ENCODE measurements at regions not wholly inside any gene's neighbourhood (a gene's known extent, or its start where the extent isn't known, plus 50 kb on each side); places are given as distances from the start of the nearest gene placed in this dataset.

GRCh38 chrY:7962350-7962749 lies 1050.8 kb upstream of the AMELY start:
- no peak for TF ChIP-seq CTCF (conservative IDR thresholded peaks at IDR 0.05; ENCODE audit: low read depth, low read length)
- no peak overlapping the region for H3K4me3 ChIP-seq (ENCODE audit: low read depth, low read length)
- DNase-seq (ENCODE audit: low read depth): no peak

GRCh38 chrY:7961811-7962210 lies 1050.3 kb upstream of the AMELY start:
- no peak overlapping the region for H3K4me3 ChIP-seq (ENCODE audit: low read depth, low read length)
- no peak for DNase-seq (ENCODE audit: low read depth)
- TF ChIP-seq CTCF (conservative IDR thresholded peaks at IDR 0.05; ENCODE audit: low read depth, low read length): no peak

GRCh38 chrY:7957773-7958172 lies 1046.2 kb upstream of the AMELY start:
- no peak for TF ChIP-seq CTCF (conservative IDR thresholded peaks at IDR 0.05; ENCODE audit: low read depth, low read length)
- peak; percentile 32 for DNase-seq (ENCODE audit: low read depth)
- no peak overlapping the region for H3K4me3 ChIP-seq (ENCODE audit: low read depth, low read length)

- H3K4me3 ChIP-seq (ENCODE audit: low read depth, low read length): no peak overlapping the region
- no peak for TF ChIP-seq CTCF (conservative IDR thresholded peaks at IDR 0.05; ENCODE audit: low read depth, low read length)
- DNase-seq (ENCODE audit: low read depth): no peak
Measured at GRCh38 chrY:7951187-7951852, 1039.8 kb upstream of the AMELY start.

GRCh38 chrY:7944135-7944534 lies 1032.6 kb upstream of the AMELY start:
- DNase-seq (ENCODE audit: low read depth): no peak
- H3K4me3 ChIP-seq (ENCODE audit: low read depth, low read length): no peak overlapping the region
- no peak for TF ChIP-seq CTCF (conservative IDR thresholded peaks at IDR 0.05; ENCODE audit: low read depth, low read length)

- no peak overlapping the region for H3K4me3 ChIP-seq (ENCODE audit: low read depth, low read length)
- TF ChIP-seq CTCF (conservative IDR thresholded peaks at IDR 0.05; ENCODE audit: low read depth, low read length): no peak
- DNase-seq (ENCODE audit: low read depth): no peak
Measured at GRCh38 chrY:7942711-7943110, 1031.2 kb upstream of the AMELY start.

- H3K4me3 ChIP-seq (ENCODE audit: low read depth, low read length): no peak overlapping the region
- no peak for DNase-seq (ENCODE audit: low read depth)
- no peak for TF ChIP-seq CTCF (conservative IDR thresholded peaks at IDR 0.05; ENCODE audit: low read depth, low read length)
Measured at GRCh38 chrY:7941856-7942255, 1030.3 kb upstream of the AMELY start.

All from epithelial cell of proximal tubule (primary cell).